ENCODE measurements at regions not wholly inside any gene's neighbourhood (a gene's known extent, or its start where the extent isn't known, plus 50 kb on each side); places are given as distances from the start of the nearest gene placed in this dataset.
"Not testable (repeated sequence)": the region's sequence is repeated elsewhere in the genome, so short reads cannot be mapped to it uniquely, and the experiment has no call there.

GRCh38 chr13:22801402-22802003 lies 379.3 kb upstream of the SGCG start:
- no peak overlapping the region for H3K27ac ChIP-seq
- peak; percentile 62 for TF ChIP-seq CTCF (conservative IDR thresholded peaks at IDR 0.05)

- no peak overlapping the region for H3K27ac ChIP-seq
- TF ChIP-seq CTCF (conservative IDR thresholded peaks at IDR 0.05) = no peak
These were observed 368.0 kb upstream of the SGCG start for GRCh38 chr13:22812793-22813192.

GRCh38 chr13:22813531-22814377 lies 367.0 kb upstream of the SGCG start:
- not testable (repeated sequence) for H3K27ac ChIP-seq

- not testable (repeated sequence) for H3K27ac ChIP-seq
These were observed 366.3 kb upstream of the SGCG start for GRCh38 chr13:22814433-22814832.

GRCh38 chr13:22821589-22821988 lies 359.2 kb upstream of the SGCG start:
- H3K27ac ChIP-seq = no peak overlapping the region
- TF ChIP-seq CTCF (conservative IDR thresholded peaks at IDR 0.05) = no peak

GRCh38 chr13:22825186-22825585 lies 355.6 kb upstream of the SGCG start:
- no peak overlapping the region for H3K27ac ChIP-seq
- no peak for TF ChIP-seq CTCF (conservative IDR thresholded peaks at IDR 0.05)

- TF ChIP-seq CTCF (conservative IDR thresholded peaks at IDR 0.05) = no peak
- no peak overlapping the region for H3K27ac ChIP-seq
These were observed 352.7 kb upstream of the SGCG start for GRCh38 chr13:22828081-22828480.

- no peak overlapping the region for H3K27ac ChIP-seq
- no peak for TF ChIP-seq CTCF (conservative IDR thresholded peaks at IDR 0.05)
These were observed 344.3 kb upstream of the SGCG start for GRCh38 chr13:22836475-22836874.
